GM23338 (cell line): ENCODE measurements at regions not wholly inside any gene's neighbourhood (a gene's known extent, or its start where the extent isn't known, plus 50 kb on each side); places are given as distances from the start of the nearest gene placed in this dataset.

Experiments used
- CTCF ChIP-seq, 2 experiments: fragments of 200-600 bp in 1 of 2; sonication (generic) in 1 of 2; conservative IDR thresholded peaks; 2 replicates each; pipeline versions ENCODE4 v1.5.1 to v1.6.1; 2016 to 2017; ENCODE audit warnings: antibody characterized with exemption in 2 of 2, low read depth in 2 of 2, mild to moderate bottlenecking in 2 of 2, moderate library complexity in 1 of 2
- POLR2AphosphoS5 ChIP-seq: IDR thresholded peaks from 2 replicates; pipeline ENCODE4 v1.6.1; 2016; ENCODE audit warnings: antibody characterized with exemption, low read depth

GRCh38 chr15:62901087-62901486, 141.5 kb upstream of the TPM1 start:
- TF ChIP-seq POLR2AphosphoS5: no peak
- TF ChIP-seq CTCF (conservative IDR thresholded peaks at IDR 0.05; ENCODE audit: low read depth in 2 of 2): no peak
